ENCODE measurements at regions not wholly inside any gene's neighbourhood (a gene's known extent, or its start where the extent isn't known, plus 50 kb on each side); places are given as distances from the start of the nearest gene placed in this dataset.

DNA sequence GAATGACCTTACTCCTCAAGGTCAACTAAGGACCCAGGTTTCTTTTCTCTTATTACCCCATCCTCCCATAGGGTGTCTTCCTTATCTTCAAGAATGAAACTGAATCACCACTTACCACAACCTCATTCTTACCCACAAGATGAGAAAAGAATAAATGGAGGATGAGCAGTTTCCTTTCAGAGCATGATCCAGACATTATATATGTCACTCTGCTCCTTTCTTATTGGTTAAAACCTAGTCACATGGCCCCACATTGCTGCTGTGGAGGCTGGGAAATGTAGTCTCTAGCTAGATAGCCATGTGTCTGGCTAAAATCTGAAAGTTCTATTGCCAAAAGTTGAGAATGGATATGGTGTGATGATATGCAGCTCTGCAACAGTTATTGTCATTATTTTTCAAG, 62.4 kb upstream of the RAI2 start:
- TF ChIP-seq CHCHD3 (CRISPR knock-in tag; IDR thresholded peaks at IDR 0.05) (no peak), ZNF501 (CRISPR knock-in tag; IDR thresholded peaks at IDR 0.05) (no peak), ZNF556 (CRISPR knock-in tag; IDR thresholded peaks at IDR 0.05; ENCODE audit: borderline replicate concordance) (no peak), HDAC2 (CRISPR knock-in tag; IDR thresholded peaks at IDR 0.05) (no peak)
